CD4-positive, alpha-beta T cell treated with Interleukin-21 for 1 hour (primary cell): ENCODE measurements at regions not wholly inside any gene's neighbourhood (a gene's known extent, or its start where the extent isn't known, plus 50 kb on each side); places are given as distances from the start of the nearest gene placed in this dataset.
"Not testable (repeated sequence)": the region's sequence is repeated elsewhere in the genome, so short reads cannot be mapped to it uniquely, and the experiment has no call there.

Experiments
- DNase-seq: peaks from one replicate; pipeline ENCODE4 v3.0.0-alpha.2; 2020

- no peak for DNase-seq
Observed at GRCh38 chr10:131824371-131825149, 76.2 kb upstream of the PPP2R2D start.

GRCh38 chr10:131825150-131825848 lies 75.5 kb upstream of the PPP2R2D start:
- no peak for DNase-seq

- no peak for DNase-seq
Observed at GRCh38 chr10:131825960-131826650, 74.7 kb upstream of the PPP2R2D start.

- DNase-seq: no peak
Observed at GRCh38 chr10:131829156-131829930, 71.5 kb upstream of the PPP2R2D start.

GRCh38 chr10:131830446-131831130 lies 70.2 kb upstream of the PPP2R2D start:
- no peak for DNase-seq

- DNase-seq: no peak
Observed at GRCh38 chr10:131831561-131831960, 69.2 kb upstream of the PPP2R2D start.

GRCh38 chr10:131832056-131832685 lies 68.6 kb upstream of the PPP2R2D start:
- DNase-seq: no peak

GRCh38 chr10:131833013-131833412 lies 67.8 kb upstream of the PPP2R2D start:
- DNase-seq: no peak

GRCh38 chr10:131833446-131834080 lies 67.2 kb upstream of the PPP2R2D start:
- no peak for DNase-seq

GRCh38 chr10:131834152-131834810 lies 66.5 kb upstream of the PPP2R2D start:
- DNase-seq: no peak

- no peak for DNase-seq
Observed at GRCh38 chr10:131838966-131839742, 61.7 kb upstream of the PPP2R2D start.

GRCh38 chr10:131839880-131840787 lies 60.7 kb upstream of the PPP2R2D start:
- not testable (repeated sequence) for DNase-seq

- DNase-seq: no peak
Observed at GRCh38 chr10:131840788-131841118, 60.1 kb upstream of the PPP2R2D start.

- DNase-seq: no peak
Observed at GRCh38 chr10:131841131-131841660, 59.6 kb upstream of the PPP2R2D start.

- no peak for DNase-seq
Observed at GRCh38 chr10:131841661-131842139, 59.1 kb upstream of the PPP2R2D start.

GRCh38 chr10:131842351-131843088 lies 58.3 kb upstream of the PPP2R2D start:
- DNase-seq: no peak

GRCh38 chr10:131843089-131843595 lies 57.7 kb upstream of the PPP2R2D start:
- no peak for DNase-seq

- no peak for DNase-seq
Observed at GRCh38 chr10:131843881-131844284, 56.9 kb upstream of the PPP2R2D start.
